HCT116 (cell line): ENCODE measurements at regions not wholly inside any gene's neighbourhood (a gene's known extent, or its start where the extent isn't known, plus 50 kb on each side); places are given as distances from the start of the nearest gene placed in this dataset.

Experiments
- ATAC-seq: fragments of 200-7000 bp; cut with Tn5 transposase; 2 replicates; pipeline ENCODE4 v1.9.1; 2020; ENCODE audit warnings: mild to moderate bottlenecking, moderate library complexity
- BruUV-seq: library from RNA; stranded (reverse); fragments of 400-500 nt; replicated peaks from 2 replicates; lab custom pipeline; 2021; lab: Mats Ljungman, UMichigan
- CTCF ChIA-PET: fragments of 300-600 bp; sonication (Branson Sonifier 250); formaldehyde crosslinking; loops from one replicate; lab custom pipeline; 2021; ENCODE audit warnings: antibody characterized with exemption; lab: Charles Lee
- POLR2A ChIA-PET: fragments of 300-600, 350-600 bp; sonication (Branson Sonifier 250); formaldehyde crosslinking; loops from one replicate; lab custom pipeline; 2021; ENCODE audit warnings: antibody characterized with exemption; lab: Charles Lee
- RAD21 ChIA-PET, 2 experiments: fragments of 300-600 bp; sonication (Branson Sonifier 250); formaldehyde crosslinking; loops; one replicate each; lab custom pipeline; 2023; ENCODE audit warnings: low total read pairs in 2 of 2; ENCODE audit not compliant: uncharacterized antibody in 2 of 2, unreplicated experiment in 2 of 2, low non-redundant PET in 1 of 2; lab: Charles Lee
- DNase-seq: peaks from one replicate; pipeline ENCODE4 v3.0.0-alpha.2; 2010; ENCODE audit warnings: low read depth, low spot score
- H2AFZ ChIP-seq: fragments of 200-600 bp; shearing (Covaris generic), sonication (generic); 2 replicates; pipeline ENCODE4 v1.6.1; 2017; ENCODE audit warnings: low read depth, mixed run types, mixed read lengths, antibody characterized with exemption, low read length; ENCODE audit not compliant: poor library complexity, severe bottlenecking
- H3K27ac ChIP-seq: 2 replicates; pipeline ENCODE4 v1.5.1; 2012; ENCODE audit warnings: low read depth, low read length
- H3K27me3 ChIP-seq: fragments of 200-600 bp; sonication (generic); 2 replicates; pipeline ENCODE4 v1.6.1; 2016; ENCODE audit warnings: mixed run types, low read length, mixed read lengths; ENCODE audit not compliant: insufficient read depth
- H3K36me3 ChIP-seq, 2 experiments: fragments of 200-500 bp in 1 of 2; fragments of 200-600 bp in 1 of 2; sonication (Bioruptor generic) in 1 of 2; sonication (generic) in 1 of 2; 2 replicates each; pipeline versions ENCODE4 v1.5.1 to v1.6.1; 2014 to 2016; ENCODE audit warnings: low read length in 2 of 2, inconsistent platforms in 1 of 2, mixed read lengths in 1 of 2, mixed run types in 1 of 2; ENCODE audit not compliant: insufficient read depth in 2 of 2, control insufficient read depth in 1 of 2
- H3K4me1 ChIP-seq, 2 experiments: fragments of 200-600 bp in 1 of 2; sonication (generic) in 1 of 2; 2 replicates each; pipeline versions ENCODE4 v1.5.1 to v1.6.1; 2012 to 2017; ENCODE audit warnings: low read length in 2 of 2, inconsistent platforms in 1 of 2, mild to moderate bottlenecking in 1 of 2, mixed read lengths in 1 of 2, mixed run types in 1 of 2, moderate library complexity in 1 of 2; ENCODE audit not compliant: insufficient read depth in 2 of 2, control insufficient read depth in 1 of 2
- H3K4me2 ChIP-seq: fragments of 200-600 bp; sonication (generic); 2 replicates; pipeline ENCODE4 v1.6.1; 2017; ENCODE audit warnings: mixed run types, low read length, mixed read lengths
- H3K4me3 ChIP-seq, 2 experiments: fragments of 200-600 bp in 1 of 2; sonication (generic) in 1 of 2; replicated peaks in 1 of 2; 2 replicates each; pipeline ENCODE4 v1.5.1; 2011 to 2016; ENCODE audit warnings: low read length in 2 of 2, control low read depth in 1 of 2, low read depth in 1 of 2, mild to moderate bottlenecking in 1 of 2, mixed read lengths in 1 of 2, mixed run types in 1 of 2
- H3K79me2 ChIP-seq: fragments of 200-600 bp; sonication (generic); 2 replicates; pipeline ENCODE4 v1.6.1; 2017; ENCODE audit warnings: mild to moderate bottlenecking, mixed run types, low read length, moderate library complexity, mixed read lengths; ENCODE audit not compliant: insufficient read depth
- H3K9ac ChIP-seq: fragments of 200-600 bp; sonication (generic); 2 replicates; pipeline ENCODE4 v1.6.1; 2016; ENCODE audit warnings: low read length, mixed read lengths
- H3K9me2 ChIP-seq: fragments of 200-600 bp; sonication (generic), shearing (Covaris generic); 2 replicates; pipeline ENCODE4 v1.6.1; 2017; ENCODE audit warnings: mixed run types, mild to moderate bottlenecking, moderate library complexity; ENCODE audit not compliant: insufficient read depth
- H3K9me3 ChIP-seq, 2 experiments: fragments of 200-500 bp in 1 of 2; fragments of 200-600 bp in 1 of 2; sonication (Bioruptor generic) in 1 of 2; sonication (generic) in 1 of 2; 2 replicates each; pipeline ENCODE4 v1.6.1; 2014 to 2017; ENCODE audit warnings: low read length in 2 of 2, mixed read lengths in 2 of 2, inconsistent platforms in 1 of 2, low read depth in 1 of 2, mild to moderate bottlenecking in 1 of 2, mixed run types in 1 of 2, moderate library complexity in 1 of 2; ENCODE audit not compliant: control insufficient read depth in 1 of 2, insufficient read depth in 1 of 2
- H4K20me1 ChIP-seq: fragments of 200-600 bp; sonication (generic), shearing (Covaris generic); 2 replicates; pipeline ENCODE4 v1.6.1; 2017; ENCODE audit warnings: mixed run types, mild to moderate bottlenecking, moderate library complexity; ENCODE audit not compliant: insufficient read depth
- ATF3 ChIP-seq: IDR thresholded peaks from 2 replicates; pipeline ENCODE4 v1.6.1; 2012
- EGR1 ChIP-seq: IDR thresholded peaks from 2 replicates; pipeline ENCODE4 v1.6.1; 2012; ENCODE audit warnings: low read depth
- EZH2 ChIP-seq: fragments of 200-600 bp; sonication (generic); IDR thresholded peaks from 2 replicates; pipeline ENCODE4 v1.6.1; 2017; ENCODE audit warnings: antibody characterized with exemption, mixed run types
- EZH2phosphoT487 ChIP-seq: fragments of 200-600 bp; IDR thresholded peaks from 2 replicates; pipeline ENCODE4 v1.6.1; 2018; ENCODE audit warnings: antibody characterized with exemption, borderline replicate concordance
- REST ChIP-seq: IDR thresholded peaks from 2 replicates; pipeline ENCODE4 v1.6.1; 2012; ENCODE audit warnings: low read depth
- SIN3A ChIP-seq: IDR thresholded peaks from 2 replicates; pipeline ENCODE4 v1.6.1; 2012; ENCODE audit warnings: low read depth
- SP1 ChIP-seq: IDR thresholded peaks from 2 replicates; pipeline ENCODE4 v1.6.1; 2012; ENCODE audit warnings: low read depth
- SRF ChIP-seq: IDR thresholded peaks from 2 replicates; pipeline ENCODE4 v1.6.1; 2012; ENCODE audit warnings: low read depth
- ZFX ChIP-seq: fragments of 450-650 bp; IDR thresholded peaks from 2 replicates; pipeline ENCODE4 v1.6.1; 2017
- ZNF274 ChIP-seq: fragments of 200-500 bp; sonication (Bioruptor generic); IDR thresholded peaks from 2 replicates; pipeline ENCODE4 v1.6.1; 2014; ENCODE audit warnings: mild to moderate bottlenecking, low read depth, low read length, inconsistent platforms
- intact Hi-C: fragments of 100-400 bp; cut with micrococcal nuclease; formaldehyde crosslinking; loops from 2 replicates; pipeline ENCODE4 v1.10.0; 2022

GRCh38 chr2:19457809-19458208 is 99.4 kb upstream of the OSR1 start (continued):
- no peak for TF ChIP-seq REST
- TF ChIP-seq ZNF274: no peak
- no peak for TF ChIP-seq EZH2
- TF ChIP-seq SIN3A: no peak
- no peak for TF ChIP-seq EZH2phosphoT487
- TF ChIP-seq SP1: no peak

- H3K4me3 ChIP-seq: no peak overlapping the region
- H3K79me2 ChIP-seq: no peaks in the 10 kb centered on the region
- H3K4me2 ChIP-seq: no peak overlapping the region
- intact Hi-C loops: no loop called here
- CTCF ChIA-PET: no interaction called here
- H3K36me3 ChIP-seq: no peaks in the 10 kb centered on the region
- RAD21 ChIA-PET: no interaction called here
- BruUV-seq: no TSS peak
- H3K27me3 ChIP-seq: no peaks in the 10 kb centered on the region
- ATAC-seq: no peak
- no peak for TF ChIP-seq EZH2phosphoT487
- no peak for TF ChIP-seq ATF3
- TF ChIP-seq ZFX: no peak
- no peak for TF ChIP-seq SP1
- no peak for TF ChIP-seq REST
- no peak for TF ChIP-seq SRF
- TF ChIP-seq EGR1: no peak
- no peak for TF ChIP-seq EZH2
- TF ChIP-seq, all 23 proteins: peak for 0
- Histone ChIP-seq H3K9ac (no peak overlapping the region), H3K27ac (no peak overlapping the region), H2AFZ (no peak overlapping the region), H3K9me3 (no peaks in the 10 kb centered on the region; a peak in 1 of 4 replicates), H3K9me2 (no peaks in the 10 kb centered on the region), H3K4me1 (no peaks in the 10 kb centered on the region), H4K20me1 (no peaks in the 10 kb centered on the region)
- DNase-seq: no peak
- POLR2A ChIA-PET: no interaction called here
These were observed 98.4 kb upstream of the OSR1 start for GRCh38 chr2:19456705-19457309.
